DOHH2 (cell line): ENCODE measurements at regions not wholly inside any gene's neighbourhood (a gene's known extent, or its start where the extent isn't known, plus 50 kb on each side); places are given as distances from the start of the nearest gene placed in this dataset.

Source experiments
- CTCF ChIP-seq: fragments of 200-600 bp; sonication (generic); IDR thresholded peaks from one replicate; pipeline ENCODE4 v1.5.1; 2014; ENCODE audit warnings: antibody characterized with exemption, mild to moderate bottlenecking, low read depth, low read length; ENCODE audit not compliant: poor library complexity, severe bottlenecking
- EZH2phosphoT487 ChIP-seq: fragments of 200-600 bp; sonication (generic); IDR thresholded peaks from 2 replicates; pipeline ENCODE4 v1.6.1; 2017; ENCODE audit warnings: borderline replicate concordance, mild to moderate bottlenecking, antibody characterized with exemption, low read length, moderate library complexity, mixed read lengths

GRCh38 chr16:51569203-51569931, 418.3 kb upstream of the SALL1 start:
- TF ChIP-seq CTCF (no peak), EZH2phosphoT487 (no peak)
